ENCODE measurements at regions not wholly inside any gene's neighbourhood (a gene's known extent, or its start where the extent isn't known, plus 50 kb on each side); places are given as distances from the start of the nearest gene placed in this dataset.

- DNase-seq, result no peak
Observed at GRCh38 chr18:78165525-78165924, 814.1 kb upstream of the SALL3 start.

- DNase-seq, result no peak
Observed at GRCh38 chr18:78168526-78168925, 811.1 kb upstream of the SALL3 start.

DNA sequence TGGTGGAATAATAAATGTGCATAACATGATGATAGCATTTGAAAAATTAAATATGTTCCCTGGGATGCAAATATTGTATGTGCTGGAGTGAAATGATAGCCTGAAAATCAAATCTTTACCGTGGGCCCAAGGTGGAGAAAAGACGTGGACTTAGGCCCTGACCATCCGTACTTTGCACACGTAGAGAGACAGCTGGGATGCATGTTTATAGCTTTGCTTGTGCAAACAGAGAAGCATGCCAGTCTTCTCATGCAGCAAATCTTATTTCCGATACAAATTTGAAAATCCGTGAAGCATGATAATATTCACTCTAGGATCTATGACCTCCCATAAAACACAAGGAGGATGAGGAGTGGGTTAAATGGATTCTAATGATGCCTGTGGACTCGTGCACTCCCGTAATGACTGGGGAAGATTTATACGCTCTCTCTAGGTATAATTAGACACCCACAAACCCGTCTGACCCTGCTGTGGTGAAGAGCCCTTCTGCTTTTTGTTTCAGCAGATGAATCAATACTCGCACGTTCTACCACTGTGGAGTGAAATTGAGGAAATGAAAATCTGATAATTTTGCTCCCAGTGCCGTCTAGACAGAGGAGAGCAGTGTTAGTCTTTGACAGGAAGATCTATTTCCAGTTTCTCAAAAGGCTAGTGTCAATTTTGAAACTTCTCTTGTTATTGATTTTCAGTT is 810.3 kb upstream of the SALL3 start:
- DNase-seq, result peak in 1 of 2 experiments; percentile 56

DNA sequence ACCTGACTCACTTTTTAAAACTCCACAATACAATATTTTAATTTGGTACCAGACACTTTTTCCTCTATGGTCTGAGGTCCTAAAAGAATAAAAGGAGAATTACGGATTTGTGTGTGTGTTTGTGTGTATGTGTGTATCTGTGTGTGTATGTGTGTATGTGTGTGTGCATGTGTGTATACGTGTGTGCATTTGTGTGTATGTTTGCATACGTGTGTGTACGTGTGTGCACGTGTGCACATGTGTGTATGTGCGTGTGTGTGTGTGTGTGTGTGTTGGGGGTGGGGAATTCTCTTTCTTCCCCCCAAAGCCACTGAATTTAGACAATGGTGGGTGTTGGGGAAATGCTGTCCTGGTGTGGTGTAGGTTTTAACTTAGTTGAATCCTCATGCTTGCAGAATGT is 807.7 kb upstream of the SALL3 start:
- no peak for DNase-seq

DNA sequence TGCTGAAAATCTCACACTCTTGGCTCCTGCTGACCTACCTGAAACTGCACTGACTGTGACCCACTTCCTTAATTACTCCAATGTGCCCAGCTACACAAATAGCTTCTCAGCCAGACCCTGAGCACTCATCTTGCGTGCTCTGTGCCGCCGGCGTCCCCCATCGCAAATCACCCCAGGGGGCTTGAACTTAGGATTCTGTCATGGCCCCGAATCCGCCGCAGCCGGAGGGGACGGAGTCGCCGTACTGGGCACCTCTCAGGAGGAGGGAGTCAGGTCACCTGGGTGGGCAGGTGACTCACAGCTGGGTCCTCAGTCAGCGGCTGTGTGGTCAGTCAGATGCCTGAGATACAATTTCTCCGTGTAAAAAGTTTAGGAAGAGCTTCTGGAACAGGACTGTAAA is 804.9 kb upstream of the SALL3 start:
- no peak for DNase-seq

GRCh38 chr18:78178812-78179211 is 800.8 kb upstream of the SALL3 start:
- no peak for DNase-seq

DNA sequence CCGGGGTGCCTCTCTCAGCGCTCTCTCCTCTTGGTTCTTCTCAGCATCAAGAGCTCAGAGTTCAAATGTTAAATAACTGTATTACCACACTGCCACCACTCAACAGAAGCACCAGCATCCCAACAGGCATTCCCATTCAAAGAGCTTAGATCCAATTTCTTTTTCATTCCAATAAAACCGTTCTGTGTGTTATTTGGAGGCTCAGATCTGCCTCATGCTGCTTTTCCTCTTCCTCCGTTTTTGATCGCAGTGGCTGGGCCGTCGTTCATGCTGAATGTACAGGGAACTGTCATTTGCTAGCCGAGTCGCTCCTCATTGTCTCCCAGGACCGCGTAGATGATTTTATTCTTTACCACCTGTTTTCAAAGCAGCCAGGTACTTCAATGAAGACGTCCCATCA is 798.9 kb upstream of the SALL3 start:
- no peak for DNase-seq

- DNase-seq, result no peak
Observed at GRCh38 chr18:78183815-78184214, 795.8 kb upstream of the SALL3 start.

GRCh38 chr18:78191276-78191675 is 788.3 kb upstream of the SALL3 start:
- no peak for DNase-seq

- peak; percentile 66 to 85 for DNase-seq
Observed at GRCh38 chr18:78192054-78192453, 787.6 kb upstream of the SALL3 start.

- no peak for DNase-seq
Observed at GRCh38 chr18:78196280-78196679, 783.3 kb upstream of the SALL3 start.

DNA sequence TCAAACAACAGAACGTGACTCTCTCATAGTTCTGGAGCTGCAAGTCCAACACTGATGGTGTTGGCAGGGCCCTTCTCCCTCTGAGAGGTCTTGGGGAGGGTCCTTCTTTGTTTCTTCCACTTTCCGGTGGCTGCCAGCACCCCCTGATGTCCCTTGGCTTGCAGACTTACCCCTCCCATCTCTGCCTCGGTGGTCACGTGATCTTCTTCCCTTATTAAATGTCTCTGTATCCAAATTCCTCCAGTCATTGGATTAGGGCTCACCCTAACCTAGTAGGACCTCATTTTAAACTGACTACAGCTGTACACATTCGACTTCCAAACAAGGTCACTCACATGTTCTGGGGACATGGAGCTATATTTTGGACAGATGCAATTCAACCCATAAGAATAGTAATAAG is 780.6 kb upstream of the SALL3 start:
- no peak for DNase-seq

DNA sequence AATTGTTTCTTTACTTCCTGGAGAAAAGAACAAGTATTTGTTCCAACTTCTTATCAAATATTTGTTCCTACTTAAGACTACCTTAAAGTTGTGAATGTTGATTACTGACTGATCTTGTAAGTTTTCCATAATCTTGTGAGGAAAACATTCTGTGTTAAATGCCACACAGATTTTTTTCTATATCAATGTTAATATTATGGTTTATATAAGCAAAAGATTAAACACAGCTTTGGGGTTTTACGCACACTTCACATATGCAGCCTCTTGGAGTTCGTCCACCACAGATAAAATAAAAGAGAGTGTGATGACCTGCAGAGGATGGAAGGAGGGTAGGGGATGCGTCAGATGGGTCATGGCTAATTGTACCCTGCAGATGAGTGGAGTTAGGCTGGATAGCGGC is 780.0 kb upstream of the SALL3 start:
- DNase-seq, result no peak

GRCh38 chr18:78207942-78208341 is 771.7 kb upstream of the SALL3 start:
- no peak for DNase-seq

GRCh38 chr18:78208461-78208860 is 771.2 kb upstream of the SALL3 start:
- no peak for DNase-seq

- DNase-seq, result no peak
Observed at GRCh38 chr18:78213361-78213994, 766.1 kb upstream of the SALL3 start.

- DNase-seq, result no peak
Observed at GRCh38 chr18:78221496-78221895, 758.1 kb upstream of the SALL3 start.

- no peak for DNase-seq
Observed at GRCh38 chr18:78228974-78229373, 750.6 kb upstream of the SALL3 start.

GRCh38 chr18:78230911-78231310 is 748.7 kb upstream of the SALL3 start:
- no peak for DNase-seq

GRCh38 chr18:78232196-78232595 is 747.4 kb upstream of the SALL3 start:
- DNase-seq, result no peak

DNA sequence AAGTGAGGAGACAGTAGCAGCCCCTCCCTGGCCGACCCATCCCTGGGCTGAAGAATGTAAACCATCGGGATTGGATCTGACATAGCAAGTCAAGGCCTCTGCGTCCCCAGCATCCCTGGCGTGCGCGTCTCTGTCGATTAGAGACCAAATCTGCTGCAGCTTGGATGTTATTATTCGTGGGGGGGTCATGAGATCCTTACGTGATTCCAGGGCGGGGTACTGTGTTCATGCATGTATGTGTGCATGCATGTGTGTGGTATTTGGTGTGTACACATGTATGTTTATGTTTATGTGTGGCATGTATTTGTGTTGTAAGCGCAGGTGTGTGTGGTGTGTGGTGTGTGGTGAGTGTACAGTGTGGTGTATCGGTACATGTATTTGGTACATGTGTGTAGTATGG is 741.8 kb upstream of the SALL3 start:
- no peak for DNase-seq

GRCh38 chr18:78238404-78239089 is 741.1 kb upstream of the SALL3 start:
- DNase-seq, result no peak

GRCh38 chr18:78239090-78239457 is 740.5 kb upstream of the SALL3 start:
- no peak for DNase-seq

DNA sequence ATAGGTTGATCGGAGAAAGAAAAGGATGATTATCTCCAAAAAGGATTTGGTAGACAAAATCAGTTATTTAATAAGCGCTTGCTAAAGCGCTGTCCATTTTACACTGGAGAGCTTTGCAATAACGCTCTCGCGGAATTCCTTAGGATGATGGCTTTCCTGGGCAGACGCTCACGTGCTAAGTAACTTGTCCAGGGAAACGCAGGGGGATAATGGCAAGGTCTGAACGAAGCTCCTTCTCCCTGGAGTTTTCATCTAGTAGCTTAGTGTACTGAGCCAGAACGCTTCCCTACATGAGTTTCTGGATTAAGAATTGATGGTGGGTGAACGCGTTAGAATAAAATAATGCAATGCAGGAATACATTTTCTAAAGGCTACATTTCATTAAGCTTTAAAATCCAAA is 739.5 kb upstream of the SALL3 start:
- no peak for DNase-seq
